A549 (cell line): ENCODE measurements at regions not wholly inside any gene's neighbourhood (a gene's known extent, or its start where the extent isn't known, plus 50 kb on each side); places are given as distances from the start of the nearest gene placed in this dataset.
A peak's percentile ranks its signal among the peaks of the same experiment; 100 is the strongest.

ENCODE experiments used
- ATAC-seq, 2 experiments: fragments of 200-7000 bp in 1 of 2; fragments of >200 bp in 1 of 2; cut with Nextera tagmentation in 1 of 2; cut with Tn5 transposase in 1 of 2; 3 replicates each; pipeline versions ENCODE4 v1.8.0 to v1.9.1; 2018 to 2020; ENCODE audit warnings: mild to moderate bottlenecking in 1 of 2, moderate library complexity in 1 of 2
- CTCF ChIA-PET: fragments of 300-600 bp; sonication (Branson Sonifier 250); formaldehyde crosslinking; extraction: SDS; loops from one replicate; lab custom pipeline; 2021; ENCODE audit warnings: antibody characterized with exemption, inconsistent platforms; lab: Yijun Ruan, JAX
- POLR2A ChIA-PET: fragments of 350-600 bp; formaldehyde crosslinking; extraction: SDS; loops from one replicate; lab custom pipeline; 2021; ENCODE audit warnings: antibody characterized with exemption, inconsistent platforms; lab: Yijun Ruan, JAX
- DNase-seq, 2 experiments: peaks; one replicate each; pipeline versions ENCODE4 v3.0.0 to v3.0.0-alpha.2; 2011 to 2016; ENCODE audit warnings: low read depth in 1 of 2, low spot score in 1 of 2
- FAIRE-seq: peaks from 2 replicates; lab custom pipeline; 2011; peaks lifted over from hg19 to GRCh38; lab: Jason Lieb, UNC
- H3K27ac ChIP-seq, 2 experiments: fragments of >200 bp; sonication (Bioruptor Twin); formaldehyde crosslinking; 3 replicates each; pipeline ENCODE4 v1.5.1; 2016 to 2017
- H3K4me1 ChIP-seq: fragments of >200 bp; sonication (Bioruptor Twin); formaldehyde crosslinking; 3 replicates; pipeline ENCODE4 v1.6.1; 2016
- H3K4me2 ChIP-seq: fragments of >200 bp; sonication (Bioruptor Twin); formaldehyde crosslinking; 3 replicates; pipeline ENCODE4 v1.6.1; 2016
- H3K4me3 ChIP-seq: fragments of >200 bp; sonication (Bioruptor Twin); formaldehyde crosslinking; 3 replicates; pipeline ENCODE4 v1.5.1; 2016
- H3K9me3 ChIP-seq: fragments of >200 bp; sonication (Bioruptor Twin); formaldehyde crosslinking; 3 replicates; pipeline ENCODE4 v1.6.1; 2016
- ATOH8 ChIP-seq: fragments of 250-450 bp; sonication (Bioruptor Pico); IDR thresholded peaks from 2 replicates; pipeline ENCODE4 v1.5.0; 2020; ENCODE audit warnings: low read depth, mild to moderate bottlenecking, moderate library complexity
- CTCF ChIP-seq: fragments of >200 bp; sonication (Bioruptor Twin); formaldehyde crosslinking; IDR thresholded peaks from 3 replicates; pipeline ENCODE4 v1.5.1; 2016
- EHMT2 ChIP-seq: fragments of 200-600 bp; sonication (generic); IDR thresholded peaks from 2 replicates; pipeline ENCODE4 v1.6.1; 2016; ENCODE audit warnings: antibody characterized with exemption, low read depth, mild to moderate bottlenecking, moderate library complexity
- ELK1 ChIP-seq: fragments of 150-350 bp; IDR thresholded peaks from 2 replicates; pipeline ENCODE4 v1.6.1; 2014; ENCODE audit warnings: low read depth, mild to moderate bottlenecking, low read length
- FOSL2 ChIP-seq, 2 experiments: fragments of 450-650 bp in 1 of 2; fragments of >200 bp in 1 of 2; sonication (Bioruptor Twin) in 1 of 2; formaldehyde crosslinking; IDR thresholded peaks; 2 replicates each; pipeline versions ENCODE4 v1.5.0 to v1.6.1; 2016 to 2020; ENCODE audit warnings: mild to moderate bottlenecking in 1 of 2, moderate library complexity in 1 of 2
- FOXS1 ChIP-seq: fragments of 250-450 bp; sonication (Bioruptor Pico); IDR thresholded peaks from 2 replicates; pipeline ENCODE4 v1.5.0; 2020; ENCODE audit warnings: mild to moderate bottlenecking, moderate library complexity
- GATA3 ChIP-seq: IDR thresholded peaks from 2 replicates; pipeline ENCODE4 v1.6.1; 2012; ENCODE audit warnings: borderline replicate concordance
- HES2 ChIP-seq: fragments of >200 bp; sonication (Bioruptor Twin); formaldehyde crosslinking; IDR thresholded peaks from 2 replicates; pipeline ENCODE4 v1.6.1; 2016
- HEYL ChIP-seq: fragments of 250-450 bp; sonication (Bioruptor Pico); IDR thresholded peaks from 2 replicates; pipeline ENCODE4 v1.8.0; 2021; ENCODE audit warnings: mild to moderate bottlenecking, moderate library complexity
- HMGXB4 ChIP-seq: fragments of 250-450 bp; sonication (Bioruptor Pico); IDR thresholded peaks from 2 replicates; pipeline ENCODE4 v1.5.0; 2021; ENCODE audit warnings: mild to moderate bottlenecking, moderate library complexity, borderline replicate concordance
- HOXA7 ChIP-seq: fragments of 250-450 bp; sonication (Bioruptor Pico); IDR thresholded peaks from 2 replicates; pipeline ENCODE4 v1.5.0; 2020; ENCODE audit warnings: mild to moderate bottlenecking, moderate library complexity
- HOXB5 ChIP-seq: fragments of 250-450 bp; sonication (Bioruptor Pico); IDR thresholded peaks from 2 replicates; pipeline ENCODE4 v1.5.0; 2020; ENCODE audit warnings: mild to moderate bottlenecking, moderate library complexity
- JUNB ChIP-seq: fragments of >200 bp; sonication (Bioruptor Twin); formaldehyde crosslinking; IDR thresholded peaks from 2 replicates; pipeline ENCODE4 v1.6.1; 2016
- KDM1A ChIP-seq: fragments of 200-600 bp; sonication (generic); IDR thresholded peaks from 2 replicates; pipeline ENCODE4 v1.6.1; 2016; ENCODE audit warnings: low read depth, mild to moderate bottlenecking
- MAFK ChIP-seq: fragments of 450-650 bp; IDR thresholded peaks from 2 replicates; pipeline ENCODE4 v1.6.1; 2014; ENCODE audit not compliant: partially characterized antibody
- MAX ChIP-seq: IDR thresholded peaks from 2 replicates; pipeline ENCODE4 v1.6.1; 2012
- PBX3 ChIP-seq: IDR thresholded peaks from 2 replicates; pipeline ENCODE4 v1.6.1; 2012
- PHF8 ChIP-seq: fragments of 200-600 bp; sonication (generic); IDR thresholded peaks from 2 replicates; pipeline ENCODE4 v1.6.1; 2016; ENCODE audit warnings: low read depth, mild to moderate bottlenecking, antibody characterized with exemption, moderate library complexity, borderline replicate concordance
- POLR2AphosphoS2 ChIP-seq: conservative IDR thresholded peaks from 2 replicates; pipeline ENCODE4 v1.6.1; 2012; ENCODE audit warnings: low read length, improper control_type of control experiment, inconsistent platforms
- RCOR1 ChIP-seq: fragments of 150-350 bp; IDR thresholded peaks from 2 replicates; pipeline ENCODE4 v1.6.1; 2014; ENCODE audit warnings: antibody characterized with exemption, low read length, low read depth
- RNF2 ChIP-seq: fragments of 200-600 bp; sonication (generic); IDR thresholded peaks from 2 replicates; pipeline ENCODE4 v1.6.1; 2016; ENCODE audit warnings: low read depth, mild to moderate bottlenecking, antibody characterized with exemption, moderate library complexity, borderline replicate concordance
- SMC3 ChIP-seq: fragments of >200 bp; sonication (Bioruptor Twin); formaldehyde crosslinking; IDR thresholded peaks from 3 replicates; pipeline ENCODE4 v1.6.1; 2018; ENCODE audit warnings: inconsistent platforms
- TFCP2L1 ChIP-seq: fragments of 250-450 bp; sonication (Bioruptor Pico); IDR thresholded peaks from 2 replicates; pipeline ENCODE4 v1.5.0; 2021; ENCODE audit warnings: mild to moderate bottlenecking
- TP53 ChIP-seq: fragments of 250-450 bp; sonication (Bioruptor Pico); IDR thresholded peaks from 2 replicates; pipeline ENCODE4 v1.5.0; 2021; ENCODE audit warnings: mild to moderate bottlenecking, moderate library complexity
- ZFP36 ChIP-seq: fragments of 450-650 bp; IDR thresholded peaks from 2 replicates; pipeline ENCODE4 v1.6.1; 2014; ENCODE audit warnings: borderline replicate concordance; ENCODE audit not compliant: partially characterized antibody
- ZNF302 ChIP-seq: fragments of 250-450 bp; sonication (Bioruptor Pico); IDR thresholded peaks from 2 replicates; pipeline ENCODE4 v1.9.0; 2021; ENCODE audit warnings: inconsistent platforms, mild to moderate bottlenecking, moderate library complexity
- WGBS: methylation state at CpG from one replicate; pipeline ENCODE4 v1.1.6; 2017; ENCODE audit errors: missing lambda C conversion rate; 5-methylcytosine and 5-hydroxymethylcytosine counted together

GRCh38 chr13:44140888-44141724 is 232.5 kb upstream of the SERP2 start:
- Histone ChIP-seq H3K4me1 (peaks cover 29% of the 10 kb centered on the region), H3K27ac (peak overlapping the region; percentile 96 to 97), H3K9me3 (no peaks in the 10 kb centered on the region), H3K4me3 (peak overlapping the region; percentile 53), H3K4me2 (peak overlapping the region; percentile 72)
- ATAC-seq (no peak), FAIRE-seq (no peak), DNase-seq (no peak)
- ChIA-PET POLR2A (interaction anchor here (0.6 to 2.5 kb wide), 7 partner anchors 19 to 311 kb away, joined by 3 to 26 read pairs (median 4); no protein-coding TSS in a partner anchor), CTCF (interaction anchor here (1.1 to 1.3 kb wide), 2 partner anchors 233 to 297 kb away, joined by 3 read pairs; no protein-coding TSS in a partner anchor)
- no peak for TF ChIP-seq TFCP2L1 (CRISPR knock-in tag)
- TF ChIP-seq ELK1: no peak
- TF ChIP-seq EHMT2: no peak
- TF ChIP-seq HEYL (CRISPR knock-in tag): no peak
- TF ChIP-seq KDM1A: no peak
- TF ChIP-seq HOXA7: no peak
- TF ChIP-seq RNF2: no peak
- TF ChIP-seq ZNF302 (CRISPR knock-in tag): no peak
- TF ChIP-seq JUNB: no peak
- no peak for TF ChIP-seq GATA3
- no peak for TF ChIP-seq FOSL2 (IDR thresholded peaks at IDR 0.05)
- TF ChIP-seq FOSL2 (CRISPR knock-in tag; IDR thresholded peaks at IDR 0.05): no peak
- 42% methylated on average over 13 of the region's 13 CpGs for WGBS

GRCh38 chr13:44141725-44142539 is 231.7 kb upstream of the SERP2 start:
- peak overlapping the region; percentile 63 for H3K4me3 ChIP-seq
- H3K27ac ChIP-seq: peak overlapping the region; percentile 98 to 99
- ATAC-seq (peak; percentile 98 to 99), DNase-seq (peak; percentile 83 to 96), FAIRE-seq (no peak)
- ChIA-PET POLR2A (interaction anchor here (0.6 to 2.5 kb wide), 8 partner anchors 18 to 310 kb away, joined by 3 to 26 read pairs (median 4); no protein-coding TSS in a partner anchor), CTCF (interaction anchor here (1.1 kb wide), 1 partner anchor 296 kb away, joined by 3 read pairs; no protein-coding TSS in a partner anchor)
- no peaks in the 10 kb centered on the region; the same call in 2 of the 3 replicates for H3K9me3 ChIP-seq
- peak overlapping the region; percentile 95 for H3K4me2 ChIP-seq
- 1% methylated on average over 14 of the region's 84 CpGs for WGBS
- H3K4me1 ChIP-seq: peaks cover 25% of the 10 kb centered on the region
- peak; percentile 26; the same call in 1 of the 2 replicates for TF ChIP-seq TP53 (CRISPR knock-in tag)
- TF ChIP-seq HMGXB4 (CRISPR knock-in tag): no peak
- peak; percentile 75; the same call in 1 of the 2 replicates for TF ChIP-seq HOXB5
- TF ChIP-seq ZFP36: no peak
- TF ChIP-seq POLR2AphosphoS2: no peak
- TF ChIP-seq RCOR1: no peak
- TF ChIP-seq ATOH8 (CRISPR knock-in tag): 0 out of 2 replicates have a peak, but pooled peaks have one; percentile 11
- no peak for TF ChIP-seq MAFK
- TF ChIP-seq SMC3: no peak; the same call in 2 of the 3 replicates
- peak; percentile 95 for TF ChIP-seq PBX3
- no peak for TF ChIP-seq FOXS1 (CRISPR knock-in tag)
- peak; percentile 64; the same call in 1 of the 2 replicates for TF ChIP-seq PHF8
- TF ChIP-seq CTCF: no peak
- no peak for TF ChIP-seq HES2
- TF ChIP-seq FOSL2 (IDR thresholded peaks at IDR 0.05): no peak
- no peak for TF ChIP-seq FOSL2 (CRISPR knock-in tag; IDR thresholded peaks at IDR 0.05)
- peak; percentile 88 for TF ChIP-seq MAX
